IMR-90 (cell line): ENCODE measurements at regions not wholly inside any gene's neighbourhood (a gene's known extent, or its start where the extent isn't known, plus 50 kb on each side); places are given as distances from the start of the nearest gene placed in this dataset.

ENCODE experiments used
- ATAC-seq: fragments of 200-7000 bp; cut with Tn5 transposase; 2 replicates; pipeline ENCODE4 v1.9.1; 2020; ENCODE audit warnings: low read depth, mild to moderate bottlenecking, moderate library complexity
- BruUV-seq: library from RNA; stranded (reverse); fragments of 400-500 nt; replicated peaks from 2 replicates; lab custom pipeline; 2021; lab: Mats Ljungman, UMichigan
- CTCF ChIA-PET: fragments of 300-600 bp; formaldehyde crosslinking; extraction: SDS; loops from one replicate; lab custom pipeline; 2021; ENCODE audit warnings: antibody characterized with exemption; lab: Yijun Ruan, JAX
- POLR2A ChIA-PET: fragments of 300-600 bp; sonication (Branson Sonifier 250); formaldehyde crosslinking; loops from one replicate; lab custom pipeline; 2022; ENCODE audit warnings: antibody characterized with exemption; ENCODE audit not compliant: unreplicated experiment; lab: Charles Lee
- DNase-seq: peaks from one replicate; pipeline ENCODE4 v3.0.0; 2013
- H2AFZ ChIP-seq: replicated peaks from 2 replicates; pipeline ENCODE3; 2013; ENCODE audit warnings: low read length, mild to moderate bottlenecking; ENCODE audit not compliant: poor library complexity
- H2AK5ac ChIP-seq: 2 replicates; pipeline ENCODE4 v1.6.1; 2013; ENCODE audit warnings: low read depth, low read length, inconsistent platforms
- H2AK9ac ChIP-seq: replicated peaks from 2 replicates; pipeline ENCODE3; 2013; ENCODE audit warnings: mild to moderate bottlenecking, low read depth, low read length, moderate library complexity; ENCODE audit not compliant: poor library complexity
- H2BK120ac ChIP-seq: 2 replicates; pipeline ENCODE4 v1.6.1; 2013; ENCODE audit warnings: low read depth, low read length, inconsistent platforms
- H2BK15ac ChIP-seq: 3 replicates; pipeline ENCODE4 v1.6.1; 2013; ENCODE audit warnings: low read depth, low read length, inconsistent platforms
- H2BK20ac ChIP-seq: 2 replicates; pipeline ENCODE4 v1.6.1; 2013; ENCODE audit warnings: low read depth, mild to moderate bottlenecking, inconsistent platforms, low read length, moderate library complexity
- H2BK5ac ChIP-seq: 2 replicates; pipeline ENCODE4 v1.6.1; 2013; ENCODE audit warnings: mild to moderate bottlenecking, low read depth, low read length, inconsistent platforms; ENCODE audit not compliant: poor library complexity, severe bottlenecking
- H3K14ac ChIP-seq: replicated peaks from 2 replicates; pipeline ENCODE4 v1.6.1; 2013; ENCODE audit warnings: low read depth, low read length, inconsistent platforms
- H3K18ac ChIP-seq: 2 replicates; pipeline ENCODE4 v1.6.1; 2013; ENCODE audit warnings: low read depth, low read length, control low read depth
- H3K23ac ChIP-seq: 2 replicates; pipeline ENCODE4 v1.6.1; 2013; ENCODE audit warnings: low read depth, low read length, inconsistent platforms
- H3K27ac ChIP-seq: 2 replicates; pipeline ENCODE4 v1.5.1; 2013; ENCODE audit warnings: mild to moderate bottlenecking, control low read depth, low read length; ENCODE audit not compliant: insufficient read depth
- H3K27me3 ChIP-seq: 2 replicates; pipeline ENCODE4 v1.6.1; 2013; ENCODE audit warnings: low read length; ENCODE audit not compliant: control insufficient read depth, insufficient read depth
- H3K36me3 ChIP-seq: 2 replicates; pipeline ENCODE4 v1.6.1; 2013; ENCODE audit warnings: low read length, mixed read lengths; ENCODE audit not compliant: control insufficient read depth, insufficient read depth
- H3K4ac ChIP-seq: 2 replicates; pipeline ENCODE4 v1.6.1; 2013; ENCODE audit warnings: low read depth, low read length, inconsistent platforms
- H3K4me1 ChIP-seq: 2 replicates; pipeline ENCODE4 v1.6.1; 2013; ENCODE audit warnings: low read length, mixed read lengths; ENCODE audit not compliant: control insufficient read depth, insufficient read depth
- H3K4me2 ChIP-seq: 2 replicates; pipeline ENCODE4 v1.6.1; 2013; ENCODE audit warnings: low read depth, mild to moderate bottlenecking, control low read depth, low read length, moderate library complexity
- H3K4me3 ChIP-seq: 2 replicates; pipeline ENCODE4 v1.5.1; 2013; ENCODE audit warnings: low read depth, mild to moderate bottlenecking, control low read depth, low read length, moderate library complexity; ENCODE audit not compliant: insufficient read depth
- H3K56ac ChIP-seq: 2 replicates; pipeline ENCODE4 v1.6.1; 2013; ENCODE audit warnings: low read length, inconsistent platforms; ENCODE audit not compliant: insufficient read depth; ENCODE audit errors: extremely low read depth
- H3K79me1 ChIP-seq, 2 experiments: 2 replicates each; pipeline ENCODE4 v1.6.1; 2013; ENCODE audit warnings: low read length in 2 of 2, inconsistent platforms in 1 of 2, low read depth in 1 of 2
- H3K9ac ChIP-seq: 2 replicates; pipeline ENCODE4 v1.6.1; 2013; ENCODE audit warnings: low read depth, low read length, control low read depth
- H3K9me1 ChIP-seq: 2 replicates; pipeline ENCODE4 v1.6.1; 2013; ENCODE audit warnings: low read length, inconsistent platforms; ENCODE audit not compliant: insufficient read depth
- H3K9me3 ChIP-seq: 2 replicates; pipeline ENCODE4 v1.6.1; 2013; ENCODE audit warnings: low read length; ENCODE audit not compliant: control insufficient read depth, insufficient read depth
- H4K20me1 ChIP-seq: 2 replicates; pipeline ENCODE4 v1.6.1; 2013; ENCODE audit warnings: low read length, inconsistent platforms; ENCODE audit not compliant: insufficient read depth
- H4K5ac ChIP-seq: 2 replicates; pipeline ENCODE4 v1.6.1; 2013; ENCODE audit warnings: mild to moderate bottlenecking, low read depth, low read length, control low read depth
- H4K8ac ChIP-seq, 2 experiments: 2 replicates each; pipeline ENCODE4 v1.6.1; 2013; ENCODE audit warnings: low read depth in 2 of 2, low read length in 2 of 2, control low read depth in 1 of 2, inconsistent platforms in 1 of 2
- H4K91ac ChIP-seq: 2 replicates; pipeline ENCODE4 v1.6.1; 2013; ENCODE audit warnings: low read depth, low read length, inconsistent platforms; ENCODE audit not compliant: insufficient read depth
- CEBPB ChIP-seq: IDR thresholded peaks from 2 replicates; pipeline ENCODE4 v1.6.1; 2012; ENCODE audit warnings: low read depth, low read length, improper control_type of control experiment
- CHD1 ChIP-seq: IDR thresholded peaks from 2 replicates; pipeline ENCODE4 v1.6.1; 2012; ENCODE audit warnings: low read depth, low read length, improper control_type of control experiment
- CTCF ChIP-seq: conservative IDR thresholded peaks from 2 replicates; pipeline ENCODE4 v1.5.1; 2012; ENCODE audit warnings: mild to moderate bottlenecking, low read depth, low read length, improper control_type of control experiment
- ELK1 ChIP-seq: fragments of 150-350 bp; IDR thresholded peaks from 2 replicates; pipeline ENCODE4 v1.6.1; 2016; ENCODE audit warnings: low read depth, mild to moderate bottlenecking, low read length, moderate library complexity, borderline replicate concordance
- MAFK ChIP-seq: IDR thresholded peaks from 2 replicates; pipeline ENCODE4 v1.6.1; 2012; ENCODE audit warnings: low read depth, low read length, improper control_type of control experiment
- POLR2A ChIP-seq: IDR thresholded peaks from 2 replicates; pipeline ENCODE4 v1.6.1; 2012; ENCODE audit warnings: mild to moderate bottlenecking, low read depth, low read length
- RAD21 ChIP-seq: IDR thresholded peaks from 2 replicates; pipeline ENCODE4 v1.6.1; 2012; ENCODE audit warnings: low read length, improper control_type of control experiment
- RCOR1 ChIP-seq: IDR thresholded peaks from 2 replicates; pipeline ENCODE4 v1.6.1; 2012; ENCODE audit warnings: mild to moderate bottlenecking, low read length, improper control_type of control experiment; ENCODE audit not compliant: insufficient replicate concordance
- WGBS, 2 experiments: methylation state at CpG; one replicate each; pipeline versions ENCODE4 v1.1.5 to v1.1.7; 2013; ENCODE audit warnings: missing lambda C conversion rate in 2 of 2; ENCODE audit not compliant: insufficient read length in 1 of 2; ENCODE audit errors: extremely low coverage in 2 of 2; 5-methylcytosine and 5-hydroxymethylcytosine counted together
- dilution Hi-C: fragments of 300-500 bp; cut with HindIII; formaldehyde crosslinking; loops from one replicate; pipeline ENCODE4 v1.14.3; 2018; ENCODE audit warnings: low sequenced_read_pairs; ENCODE audit not compliant: unreplicated experiment
- in situ Hi-C: fragments of 300-500 bp; cut with MboI; formaldehyde crosslinking; loops from 3 replicates; pipeline ENCODE4 v1.14.3; 2019; ENCODE audit warnings: low sequenced_read_pairs, inconsistent platforms, mixed read lengths
- intact Hi-C: fragments of 100-400 bp; cut with micrococcal nuclease; formaldehyde crosslinking; loops from 2 replicates; pipeline ENCODE4 v1.10.0; 2022

- in situ Hi-C loops = no loop called here
- no peak overlapping the region for H2AK9ac ChIP-seq
- H4K8ac ChIP-seq = no peak overlapping the region
- TF ChIP-seq CTCF = no peak
- no peak for TF ChIP-seq CHD1
- TF ChIP-seq ELK1 = no peak
- no peak for TF ChIP-seq RAD21
- no peak for TF ChIP-seq RCOR1
- no peak for TF ChIP-seq MAFK
- TF ChIP-seq CEBPB = no peak
- TF ChIP-seq POLR2A = no peak
- H4K91ac ChIP-seq = no peak overlapping the region
- H3K9ac ChIP-seq = no peak overlapping the region
- no peak for ATAC-seq
- H3K4me2 ChIP-seq = no peak overlapping the region
- H2BK5ac ChIP-seq = no peak overlapping the region
- H2BK20ac ChIP-seq = no peak overlapping the region
- no TSS peak for BruUV-seq
- H3K9me1 ChIP-seq = no peaks in the 10 kb centered on the region
- H3K18ac ChIP-seq = no peak overlapping the region
- no peaks in the 10 kb centered on the region for H3K4me1 ChIP-seq
- dilution Hi-C loops = no loop called here
- no peaks in the 10 kb centered on the region for H3K9me3 ChIP-seq
- no peak overlapping the region for H3K4ac ChIP-seq
- ChIA-PET CTCF (no interaction called here), POLR2A (no interaction called here)
- DNase-seq = no peak
- H3K36me3 ChIP-seq = no peaks in the 10 kb centered on the region
- H3K4me3 ChIP-seq = no peak overlapping the region
- H2AK5ac ChIP-seq = no peak overlapping the region
- H2BK120ac ChIP-seq = no peak overlapping the region
- no peak overlapping the region for H2AFZ ChIP-seq
- H3K14ac ChIP-seq = no peak overlapping the region
- WGBS, 2 experiments = no CpG with 5 or more reads among the region's 3 CpGs
- no peak overlapping the region for H2BK15ac ChIP-seq
- H4K5ac ChIP-seq = no peak overlapping the region
- H3K56ac ChIP-seq = no peak overlapping the region
- H3K79me1 ChIP-seq = no peaks in the 10 kb centered on the region
- no peaks in the 10 kb centered on the region for H4K20me1 ChIP-seq
- H3K27me3 ChIP-seq = no peaks in the 10 kb centered on the region
- intact Hi-C loops = no loop called here
- H3K23ac ChIP-seq = no peak overlapping the region
- H3K27ac ChIP-seq = no peak overlapping the region
These were observed 144.2 kb upstream of the BNIP2 start for GRCh38 chr15:59833366-59833765.
